ENCODE measurements at regions not wholly inside any gene's neighbourhood (a gene's known extent, or its start where the extent isn't known, plus 50 kb on each side); places are given as distances from the start of the nearest gene placed in this dataset.

GRCh38 chr2:34365512-34365911 lies 766.4 kb upstream of the FAM98A start:
- DNase-seq = no peak

GRCh38 chr2:34353509-34354113 lies 754.5 kb upstream of the FAM98A start:
- DNase-seq = no peak

DNA sequence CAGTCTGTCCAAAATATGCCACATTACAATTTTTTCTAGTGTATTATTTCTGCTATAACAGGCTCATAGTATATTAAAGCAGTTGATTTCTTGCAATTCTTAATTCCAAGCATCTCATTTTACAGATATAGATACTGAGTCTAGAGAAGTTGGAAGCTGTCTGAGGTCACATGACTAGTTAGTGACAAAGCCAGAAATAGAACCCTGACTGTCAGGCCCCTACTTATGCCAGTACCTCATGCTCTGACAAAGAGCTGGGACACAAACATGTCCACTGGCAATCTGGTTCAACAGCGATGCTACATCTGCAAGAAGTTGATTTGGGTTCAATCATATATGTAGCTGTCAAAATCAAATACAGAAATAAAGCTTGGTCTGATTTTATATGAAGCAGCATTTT lies 750.4 kb upstream of the FAM98A start:
- no peak for DNase-seq

GRCh38 chr2:34345030-34345429 lies 745.9 kb upstream of the FAM98A start:
- DNase-seq = no peak

GRCh38 chr2:34340307-34340706 lies 741.2 kb upstream of the FAM98A start:
- DNase-seq = no peak

DNA sequence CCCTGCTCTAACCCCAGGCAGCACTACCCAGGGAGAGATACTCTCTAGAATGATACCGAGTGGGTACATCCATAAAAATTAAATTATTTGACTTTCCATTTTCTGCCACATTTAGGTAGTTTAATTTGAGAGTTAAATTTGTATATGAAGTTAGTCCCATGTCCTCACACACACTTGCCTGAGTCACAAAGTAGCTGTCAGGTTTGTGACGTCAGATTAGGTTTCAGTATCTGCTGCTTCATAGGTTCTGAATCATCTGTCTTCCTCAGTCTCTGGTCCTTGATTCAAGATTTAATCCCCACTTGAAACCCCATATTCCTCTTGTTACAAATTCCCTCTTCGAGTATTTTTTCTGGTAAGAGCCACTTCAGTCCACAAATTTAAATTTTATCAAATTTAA lies 738.6 kb upstream of the FAM98A start:
- DNase-seq = no peak

DNA sequence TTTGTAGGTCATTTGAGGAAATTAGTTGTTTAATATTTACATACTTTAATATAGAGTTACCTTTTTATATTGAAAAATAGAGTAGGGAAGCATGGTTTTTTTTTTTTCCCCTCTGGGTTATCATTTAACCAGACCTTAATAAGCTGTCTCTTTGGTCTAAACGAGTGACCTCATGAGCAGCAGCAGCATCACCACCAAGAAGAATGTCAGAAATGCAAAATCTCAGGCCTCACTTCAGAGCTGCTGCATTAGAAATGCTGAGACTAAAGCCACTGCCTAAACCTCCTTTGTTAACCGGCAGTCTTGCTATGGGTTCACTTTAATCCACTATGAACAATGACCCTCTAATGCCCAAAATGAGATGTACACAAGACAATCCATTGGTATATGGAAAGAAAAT lies 733.7 kb upstream of the FAM98A start:
- DNase-seq = no peak

GRCh38 chr2:34320056-34320455 lies 721.0 kb upstream of the FAM98A start:
- no peak for DNase-seq

DNA sequence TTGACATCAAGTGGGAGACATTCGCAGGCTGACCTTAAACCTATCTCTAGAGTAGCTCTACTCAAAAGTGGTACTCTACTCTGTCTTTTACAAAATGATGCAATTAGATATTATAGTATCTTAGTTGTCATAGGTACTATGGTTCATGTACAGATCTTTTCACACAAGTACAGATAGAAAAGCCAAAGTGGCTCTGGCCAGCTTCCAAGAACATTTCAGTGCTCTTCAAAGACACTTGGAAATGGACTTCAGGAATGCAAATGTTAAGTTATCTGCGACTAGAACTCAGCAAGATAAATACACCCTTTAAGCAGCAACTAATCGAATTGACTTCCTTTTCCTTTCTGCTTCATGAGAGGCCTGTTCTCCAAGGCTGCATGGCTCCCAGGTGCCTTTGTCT lies 718.7 kb upstream of the FAM98A start:
- DNase-seq = no peak

DNA sequence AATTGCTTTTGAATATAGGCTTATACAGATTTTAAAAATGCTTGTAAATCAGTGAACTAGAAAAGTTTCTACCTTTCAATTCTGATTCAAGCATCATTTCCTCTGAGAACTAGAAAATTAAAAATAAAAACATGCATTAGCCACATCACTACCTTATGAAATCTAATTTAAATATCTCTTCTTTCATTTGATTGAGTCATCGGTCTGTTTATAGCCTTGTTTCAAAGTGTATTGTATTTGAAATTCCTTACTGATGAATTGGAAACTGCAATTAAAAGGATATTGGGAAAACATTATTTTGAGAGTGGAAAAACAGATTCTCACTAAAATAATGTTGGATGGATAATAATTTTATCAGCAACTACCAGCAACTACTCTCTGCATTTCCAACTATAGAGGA lies 717.7 kb upstream of the FAM98A start:
- DNase-seq = no peak

- DNase-seq = no peak
Measured at GRCh38 chr2:34311816-34312215, 712.7 kb upstream of the FAM98A start.

DNA sequence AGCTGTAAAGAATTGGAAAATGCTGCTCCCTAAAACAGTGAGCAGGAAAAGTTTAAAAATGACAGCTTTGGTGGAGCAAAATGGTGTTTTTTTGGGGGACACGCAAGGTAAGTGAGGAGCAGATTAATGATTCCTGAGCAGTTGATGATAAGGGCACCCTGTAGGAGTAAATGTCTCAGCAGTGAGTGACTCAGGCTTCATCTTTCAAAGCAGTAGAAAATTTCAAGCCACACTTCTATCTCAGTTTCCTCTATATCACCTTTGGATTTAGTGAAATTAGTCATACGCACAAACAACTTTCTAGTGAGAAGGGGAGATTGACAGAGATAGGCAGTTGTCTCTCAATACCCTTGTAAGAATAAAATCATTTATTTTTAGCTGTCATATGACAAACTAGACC lies 709.0 kb upstream of the FAM98A start:
- no peak for DNase-seq

DNA sequence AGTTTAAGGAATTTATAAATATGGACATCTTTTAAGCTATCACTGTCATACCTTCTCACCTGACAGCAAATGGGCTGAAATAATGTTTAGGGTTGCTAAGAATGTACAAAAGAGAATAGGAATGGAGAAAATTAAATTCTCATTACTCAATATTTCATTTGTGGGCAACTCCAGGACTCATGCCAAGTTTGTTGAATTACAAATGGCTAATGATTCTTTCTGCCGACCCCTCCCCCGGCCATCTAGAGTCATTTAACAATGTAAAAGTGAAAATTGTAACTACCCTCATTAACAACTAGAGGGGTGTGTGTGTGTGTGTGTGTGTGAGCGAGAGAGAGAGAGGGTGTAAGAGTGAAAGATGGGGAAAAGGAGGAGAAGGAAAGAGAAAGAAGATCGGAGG lies 708.5 kb upstream of the FAM98A start:
- no peak for DNase-seq

DNA sequence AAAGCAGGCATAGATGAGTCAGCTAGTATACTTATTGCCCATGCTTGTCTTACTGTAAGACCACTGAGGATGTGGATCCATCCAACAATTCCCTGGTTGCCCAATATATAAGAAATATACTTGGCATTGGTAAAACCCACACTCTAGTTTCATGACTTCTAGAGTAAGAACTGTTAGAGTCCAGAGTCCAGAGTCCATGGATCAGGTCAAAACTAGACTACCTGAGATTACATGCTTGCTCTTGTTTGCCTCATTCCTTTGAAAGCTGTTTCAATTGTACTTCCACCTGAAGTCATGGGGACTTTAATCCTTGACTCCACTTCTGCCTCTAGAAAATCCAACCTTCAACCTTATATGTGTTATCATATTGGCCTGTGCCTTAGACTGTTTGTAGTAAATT lies 707.6 kb upstream of the FAM98A start:
- DNase-seq = no peak

DNA sequence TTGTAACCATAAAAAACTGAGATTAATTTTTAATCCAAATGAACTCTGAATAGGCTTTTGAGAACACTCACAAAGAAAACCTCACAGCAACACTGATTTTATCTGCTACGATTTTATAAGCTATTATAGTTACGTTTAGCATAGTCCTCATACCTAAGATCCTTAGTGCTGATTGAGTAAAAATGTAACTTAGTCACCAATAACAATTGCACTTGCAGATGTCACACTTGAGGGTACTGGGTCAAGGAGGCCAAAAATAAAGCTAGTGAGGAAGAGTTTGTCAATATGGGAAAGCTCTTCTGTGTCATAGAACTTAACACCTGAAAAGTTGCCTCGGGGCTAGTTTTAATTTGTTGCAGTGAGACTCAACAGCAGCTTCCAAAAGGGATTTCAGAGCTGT lies 706.5 kb upstream of the FAM98A start:
- DNase-seq = no peak

DNA sequence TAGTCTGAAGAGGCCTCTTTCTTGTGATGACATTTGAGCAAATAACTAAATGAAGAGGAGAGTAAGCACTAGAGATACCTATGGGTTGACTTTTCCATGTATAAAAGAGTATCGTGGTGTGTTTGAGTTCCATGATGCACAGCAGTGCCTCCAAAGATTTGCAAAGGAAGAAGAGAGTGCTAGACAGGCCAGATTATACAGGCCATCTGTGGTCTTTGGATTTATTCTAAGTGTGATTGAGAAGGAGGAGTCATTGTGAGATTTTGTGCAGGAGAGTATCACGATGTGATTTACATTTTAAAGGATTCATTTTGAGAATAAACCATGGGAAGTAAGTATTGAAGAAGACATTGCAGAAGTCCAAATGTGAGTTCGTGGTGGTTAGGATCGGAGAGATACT lies 695.9 kb upstream of the FAM98A start:
- DNase-seq = no peak

GRCh38 chr2:34291076-34291475 lies 692.0 kb upstream of the FAM98A start:
- DNase-seq = no peak

DNA sequence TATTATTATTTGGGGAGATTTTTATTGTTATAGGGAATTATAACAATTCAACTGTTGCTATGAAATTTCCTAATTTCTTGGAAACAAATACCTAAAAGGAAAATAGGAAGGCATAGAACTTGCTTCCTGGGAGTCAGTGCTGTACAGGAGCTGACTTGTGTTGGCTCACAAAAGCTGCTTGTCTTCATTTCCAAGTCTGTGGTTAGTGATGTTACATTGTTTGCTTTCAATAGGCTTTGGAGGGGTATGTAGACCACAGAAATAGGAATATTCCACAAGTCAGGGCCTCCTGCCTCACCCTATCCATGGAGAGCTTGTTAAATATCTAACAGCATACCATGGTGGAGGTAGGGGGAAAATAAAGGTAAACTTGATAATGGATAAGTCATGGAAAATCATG lies 688.9 kb upstream of the FAM98A start:
- DNase-seq = no peak

GRCh38 chr2:34280606-34281005 lies 681.5 kb upstream of the FAM98A start:
- no peak for DNase-seq

DNA sequence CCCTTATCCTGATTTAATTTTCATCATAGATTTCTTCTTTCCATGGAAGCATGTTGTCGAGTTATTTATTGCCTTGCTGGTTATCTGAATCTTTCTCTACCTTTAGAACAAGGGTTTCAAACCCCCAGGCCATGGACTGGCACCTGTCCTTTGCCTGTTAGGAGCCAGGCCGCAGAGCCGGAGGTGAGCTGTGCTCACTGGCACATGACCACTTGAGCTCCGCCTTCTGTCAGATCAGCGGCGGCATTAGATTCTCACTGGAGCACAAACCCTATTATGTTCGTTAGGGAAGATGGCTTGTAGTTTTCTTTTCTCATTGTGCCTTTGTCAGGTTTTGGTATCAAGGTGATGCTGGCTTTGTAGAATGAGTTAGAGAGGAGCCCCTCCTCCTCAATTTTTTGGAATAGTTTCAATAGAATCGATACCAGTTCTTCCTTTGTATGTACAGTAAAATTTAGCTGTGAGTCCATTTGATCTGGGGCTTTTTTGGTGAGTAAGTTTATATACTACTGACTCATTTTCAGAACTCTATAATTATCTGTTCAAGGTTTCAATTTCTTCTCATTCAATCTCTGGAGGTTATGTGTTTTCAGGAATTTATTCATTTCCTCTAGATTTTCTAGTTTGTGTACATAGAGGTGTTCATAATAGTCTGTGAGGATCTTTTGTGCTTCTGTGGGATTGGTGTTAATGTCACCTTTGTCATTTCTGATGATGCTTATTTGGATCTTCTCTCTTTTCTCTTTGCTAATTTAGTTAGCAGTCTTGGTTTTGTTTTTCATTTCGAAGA lies 668.0 kb upstream of the FAM98A start:
- no peak for DNase-seq

- no peak for DNase-seq
Measured at GRCh38 chr2:34261701-34262100, 662.6 kb upstream of the FAM98A start.

DNA sequence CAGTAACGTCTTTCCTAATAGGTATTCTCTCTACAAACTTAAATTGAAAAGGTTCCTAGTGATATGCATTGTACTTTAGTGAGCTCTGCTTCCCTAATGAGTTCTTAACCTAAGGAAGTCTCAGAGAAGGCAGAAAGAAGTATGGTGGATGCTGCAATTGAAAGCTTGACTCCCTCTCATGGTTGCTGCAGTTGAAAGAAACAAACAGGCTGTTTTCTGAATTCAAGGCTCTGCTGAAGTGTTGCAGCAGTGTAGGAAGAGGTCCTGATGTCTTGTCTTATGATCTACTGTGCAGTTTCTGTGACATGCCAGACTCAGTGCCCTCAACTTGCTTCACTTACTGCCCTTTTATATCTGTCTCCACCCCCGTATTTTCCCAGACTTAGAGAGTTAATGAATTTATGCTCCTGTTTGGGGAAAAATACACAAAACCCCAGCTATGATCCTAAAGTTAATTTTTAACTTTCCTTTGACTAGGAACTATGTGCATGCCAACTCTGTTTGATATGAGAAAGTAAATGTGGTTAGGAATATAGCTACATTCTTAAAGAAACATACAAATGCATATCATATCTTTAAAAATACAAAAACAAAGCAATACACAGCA lies 655.3 kb upstream of the FAM98A start:
- no peak for DNase-seq

DNA sequence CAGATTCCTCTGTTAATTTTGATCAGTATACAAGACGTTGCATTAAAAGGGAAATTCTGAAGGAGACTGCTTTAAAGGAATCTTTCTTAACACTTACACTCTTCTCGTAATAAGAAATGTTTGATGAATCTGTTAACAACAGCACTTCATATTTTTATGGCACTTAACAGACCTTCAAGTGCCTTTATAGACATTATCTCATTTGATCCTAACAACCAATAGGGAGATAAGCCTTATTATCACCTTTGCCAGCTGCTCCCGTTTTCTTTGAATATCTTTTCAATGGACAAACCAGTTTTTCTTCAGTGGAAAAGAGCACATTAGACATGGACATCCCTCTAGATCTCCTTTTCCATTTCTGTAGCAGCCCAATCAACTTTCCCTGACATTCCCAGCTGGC lies 653.0 kb upstream of the FAM98A start:
- DNase-seq = no peak

DNA sequence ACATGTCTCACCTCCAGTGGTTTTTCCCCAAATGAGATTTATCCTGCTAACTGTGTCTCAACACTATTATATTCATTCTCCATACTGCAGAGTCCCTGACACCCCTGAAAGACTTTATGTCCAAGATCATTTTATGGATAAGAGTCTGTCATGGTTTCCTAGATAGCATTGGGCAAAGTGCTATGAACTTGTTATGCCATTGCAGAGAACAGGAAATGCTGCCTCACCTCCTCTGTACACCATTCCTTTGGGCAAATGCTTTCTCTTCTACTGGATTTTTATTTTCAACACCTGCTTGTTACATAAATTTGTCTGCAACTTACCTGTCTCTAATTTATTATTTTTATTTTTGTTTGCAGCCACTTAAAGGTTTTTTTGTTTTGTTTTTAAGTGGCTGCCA lies 652.5 kb upstream of the FAM98A start:
- DNase-seq = no peak

GRCh38 chr2:34244195-34244594 lies 645.1 kb upstream of the FAM98A start:
- no peak for DNase-seq

Data from MV-4-11 (cell line).